H9 (cell line): ENCODE measurements at regions not wholly inside any gene's neighbourhood (a gene's known extent, or its start where the extent isn't known, plus 50 kb on each side); places are given as distances from the start of the nearest gene placed in this dataset.

Experiments
- DNase-seq: peaks from one replicate; pipeline ENCODE4 v3.0.0-alpha.2; 2017
- H2AFZ ChIP-seq: one replicate; pipeline ENCODE4 v1.6.1; 2013; ENCODE audit warnings: mild to moderate bottlenecking, low read length, control low read depth, moderate library complexity
- H2AK5ac ChIP-seq: 2 replicates; pipeline ENCODE4 v1.6.1; 2013; ENCODE audit warnings: low read length, control low read depth, mixed read lengths; ENCODE audit not compliant: insufficient read length
- H2BK120ac ChIP-seq: one replicate; pipeline ENCODE4 v1.6.1; 2013; ENCODE audit warnings: low read depth, mild to moderate bottlenecking, low read length, control low read depth, inconsistent platforms; ENCODE audit not compliant: poor library complexity, severe bottlenecking
- H2BK12ac ChIP-seq: 2 replicates; pipeline ENCODE4 v1.6.1; 2013; ENCODE audit warnings: low read length, control low read depth, mixed read lengths, low read depth; ENCODE audit not compliant: insufficient read length
- H2BK15ac ChIP-seq: 2 replicates; pipeline ENCODE4 v1.6.1; 2013; ENCODE audit warnings: low read depth, low read length, control low read depth
- H2BK20ac ChIP-seq: one replicate; pipeline ENCODE4 v1.6.1; 2013; ENCODE audit warnings: low read depth, mild to moderate bottlenecking, low read length, control low read depth, inconsistent platforms; ENCODE audit not compliant: poor library complexity, severe bottlenecking
- H2BK5ac ChIP-seq: 2 replicates; pipeline ENCODE4 v1.6.1; 2013; ENCODE audit warnings: low read length, control low read depth, mixed read lengths; ENCODE audit not compliant: insufficient read length
- H3K14ac ChIP-seq: 2 replicates; pipeline ENCODE4 v1.6.1; 2013; ENCODE audit warnings: low read length, control low read depth; ENCODE audit not compliant: insufficient read depth
- H3K18ac ChIP-seq: 2 replicates; pipeline ENCODE4 v1.6.1; 2013; ENCODE audit warnings: low read depth, mild to moderate bottlenecking, mixed read lengths, low read length, control low read depth; ENCODE audit not compliant: insufficient read length
- H3K23ac ChIP-seq: 2 replicates; pipeline ENCODE4 v1.6.1; 2013; ENCODE audit warnings: low read length, control low read depth, mixed read lengths, low read depth; ENCODE audit not compliant: insufficient read length
- H3K23me2 ChIP-seq: 2 replicates; pipeline ENCODE4 v1.6.1; 2013; ENCODE audit warnings: low read depth, mild to moderate bottlenecking, mixed read lengths, low read length, control low read depth; ENCODE audit not compliant: insufficient read length, poor library complexity, severe bottlenecking
- H3K27ac ChIP-seq: 2 replicates; pipeline ENCODE4 v1.5.1; 2013; ENCODE audit warnings: low read length, control low read depth, mixed read lengths, low read depth; ENCODE audit not compliant: insufficient read length
- H3K27me3 ChIP-seq: 2 replicates; pipeline ENCODE4 v1.6.1; 2013; ENCODE audit warnings: low read length, control low read depth, inconsistent platforms; ENCODE audit not compliant: insufficient read depth
- H3K4ac ChIP-seq: 2 replicates; pipeline ENCODE4 v1.6.1; 2013; ENCODE audit warnings: low read depth, mild to moderate bottlenecking, control low read depth, inconsistent platforms, low read length, moderate library complexity
- H3K4me1 ChIP-seq: 2 replicates; pipeline ENCODE4 v1.6.1; 2013; ENCODE audit warnings: low read length, control low read depth, inconsistent platforms; ENCODE audit not compliant: insufficient read depth
- H3K4me2 ChIP-seq: 2 replicates; pipeline ENCODE4 v1.6.1; 2013; ENCODE audit warnings: low read length, control low read depth, mixed read lengths; ENCODE audit not compliant: insufficient read length, insufficient read depth
- H3K56ac ChIP-seq: 2 replicates; pipeline ENCODE4 v1.6.1; 2013; ENCODE audit warnings: low read depth, mild to moderate bottlenecking, mixed read lengths, low read length, control low read depth; ENCODE audit not compliant: insufficient read length
- H3K79me1 ChIP-seq: 2 replicates; pipeline ENCODE4 v1.6.1; 2013; ENCODE audit warnings: low read depth, mild to moderate bottlenecking, moderate library complexity, low read length, control low read depth, inconsistent platforms; ENCODE audit not compliant: insufficient read depth, poor library complexity, severe bottlenecking
- H3K79me2 ChIP-seq: 2 replicates; pipeline ENCODE4 v1.6.1; 2013; ENCODE audit warnings: low read length, control low read depth, inconsistent platforms; ENCODE audit not compliant: insufficient read depth
- H3K9ac ChIP-seq: 2 replicates; pipeline ENCODE4 v1.6.1; 2013; ENCODE audit warnings: low read length, control low read depth, mixed read lengths; ENCODE audit not compliant: insufficient read length; ENCODE audit errors: extremely low read depth
- H3K9me3 ChIP-seq: one replicate; pipeline ENCODE4 v1.6.1; 2013; ENCODE audit warnings: low read depth, low read length, inconsistent platforms; ENCODE audit not compliant: control insufficient read depth
- H3T11ph ChIP-seq: one replicate; pipeline ENCODE4 v1.6.1; 2013; ENCODE audit warnings: mild to moderate bottlenecking, low read length, control low read depth, inconsistent platforms
- H4K20me1 ChIP-seq: one replicate; pipeline ENCODE4 v1.6.1; 2013; ENCODE audit not compliant: control insufficient read depth, insufficient read length, insufficient read depth
- H4K5ac ChIP-seq: 2 replicates; pipeline ENCODE4 v1.6.1; 2013; ENCODE audit warnings: low read depth, mild to moderate bottlenecking, mixed read lengths, low read length, control low read depth; ENCODE audit not compliant: insufficient read length
- H4K8ac ChIP-seq: replicated peaks from 2 replicates; pipeline ENCODE4 v1.6.1; 2013; ENCODE audit warnings: low read length, control low read depth, mixed read lengths, low read depth; ENCODE audit not compliant: insufficient read length
- H4K91ac ChIP-seq: 2 replicates; pipeline ENCODE4 v1.6.1; 2013; ENCODE audit warnings: low read depth, mild to moderate bottlenecking, moderate library complexity, mixed read lengths, low read length, control low read depth; ENCODE audit not compliant: insufficient read length
- H3K27ac Mint-ChIP-seq, 3 experiments: 2 replicates in 2 of 3; 3 replicates in 1 of 3; pipeline ENCODE4 v1.8.0; 2020 to 2021; ENCODE audit warnings: mixed read lengths in 3 of 3, mild to moderate bottlenecking in 1 of 3, moderate library complexity in 1 of 3
- H3K27me3 Mint-ChIP-seq: 2 replicates; pipeline ENCODE4 v1.8.0; 2021; ENCODE audit warnings: low read depth, mild to moderate bottlenecking, moderate library complexity, mixed read lengths
- H3K36me3 Mint-ChIP-seq, 3 experiments: 2 replicates in 2 of 3; 3 replicates in 1 of 3; pipeline ENCODE4 v1.8.0; 2020 to 2021; ENCODE audit warnings: low read depth in 3 of 3, mixed read lengths in 3 of 3; ENCODE audit not compliant: insufficient read depth in 1 of 3
- H3K4me1 Mint-ChIP-seq, 2 experiments: 2 replicates each; pipeline ENCODE4 v1.8.0; 2020; ENCODE audit warnings: mixed read lengths in 2 of 2
- H3K4me3 Mint-ChIP-seq, 2 experiments: 2 replicates in 1 of 2; 3 replicates in 1 of 2; pipeline ENCODE4 v1.8.0; 2020 to 2021; ENCODE audit warnings: mild to moderate bottlenecking in 2 of 2, mixed read lengths in 2 of 2, moderate library complexity in 1 of 2
- H3K9me3 Mint-ChIP-seq, 2 experiments: 2 replicates in 1 of 2; 3 replicates in 1 of 2; pipeline ENCODE4 v1.8.0; 2020; ENCODE audit warnings: mild to moderate bottlenecking in 2 of 2, mixed read lengths in 2 of 2, moderate library complexity in 1 of 2
- CTCF ChIP-seq: fragments of 200-600 bp; sonication (generic); conservative IDR thresholded peaks from 3 replicates; pipeline ENCODE4 v1.8.0; 2021; ENCODE audit warnings: antibody characterized with exemption, mild to moderate bottlenecking
- WGBS: extraction: QIAGEN DNeasy Blood & Tissue Kit; methylation state at CpG from one replicate; pipeline ENCODE4 v1.1.7; 2013; ENCODE audit warnings: missing lambda C conversion rate, low lambda C conversion rate, mixed read lengths; ENCODE audit not compliant: insufficient read length; ENCODE audit errors: extremely low coverage; 5-methylcytosine and 5-hydroxymethylcytosine counted together

DNA sequence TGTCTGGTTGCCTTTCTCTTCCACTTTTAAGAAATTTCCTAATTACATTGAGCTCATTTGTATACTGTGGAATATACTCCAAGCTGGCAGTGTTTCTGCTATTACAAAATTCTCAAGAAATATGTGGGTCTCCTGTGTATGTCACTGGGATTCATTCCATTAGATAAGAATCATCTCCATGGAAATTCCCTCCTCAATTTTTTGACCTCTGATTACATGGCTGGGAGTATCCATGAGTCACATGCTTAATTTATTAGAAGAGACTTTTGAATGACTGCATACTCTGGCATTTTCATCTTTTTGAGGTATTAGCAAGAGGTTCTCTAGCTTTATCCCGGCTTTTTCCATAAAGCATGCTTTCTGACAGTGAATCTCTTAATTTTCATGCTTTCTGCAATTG, 665.5 kb upstream of the CNTNAP5 start:
- H2BK20ac ChIP-seq = no peak overlapping the region
- no peak for DNase-seq
- no peak overlapping the region for H2AK5ac ChIP-seq
- H4K20me1 ChIP-seq = no peaks in the 10 kb centered on the region
- no peak overlapping the region for H4K5ac ChIP-seq
- no peak overlapping the region for H3T11ph ChIP-seq
- H3K79me2 ChIP-seq = no peaks in the 10 kb centered on the region
- Mint-ChIP-seq H3K27ac (no peak overlapping the region), H3K36me3 (peaks cover 0 to 13% (median 4%) of the 10 kb centered on the region in 3 experiments; a peak in 3 of 7 replicates), H3K27me3 (no peaks in the 10 kb centered on the region), H3K4me1 (no peaks in the 10 kb centered on the region), H3K9me3 (peaks cover 7 to 8% of the 10 kb centered on the region in 2 experiments; a peak in 4 of 5 replicates), H3K4me3 (no peak overlapping the region)
- H2BK120ac ChIP-seq = no peak overlapping the region
- H3K27me3 ChIP-seq = no peaks in the 10 kb centered on the region
- WGBS = no CpG with 5 or more reads among the region's 1 CpG
- no peak overlapping the region for H3K18ac ChIP-seq
- no peak overlapping the region for H2AFZ ChIP-seq
- no peak overlapping the region for H3K9ac ChIP-seq
- H2BK5ac ChIP-seq = no peak overlapping the region
- no peaks in the 10 kb centered on the region for H3K23me2 ChIP-seq
- no peak overlapping the region for H3K27ac ChIP-seq
- no peak for TF ChIP-seq CTCF
- no peaks in the 10 kb centered on the region for H3K4me1 ChIP-seq
- no peak overlapping the region for H3K14ac ChIP-seq
- H3K9me3 ChIP-seq = no peaks in the 10 kb centered on the region
- no peak overlapping the region for H3K23ac ChIP-seq
- no peak overlapping the region for H4K8ac ChIP-seq
- no peak overlapping the region for H3K4ac ChIP-seq
- no peaks in the 10 kb centered on the region for H3K79me1 ChIP-seq
- no peak overlapping the region for H3K4me2 ChIP-seq
- H4K91ac ChIP-seq = no peak overlapping the region
- H2BK12ac ChIP-seq = no peak overlapping the region
- H3K56ac ChIP-seq = no peak overlapping the region
- H2BK15ac ChIP-seq = no peak overlapping the region
